Astrocyte (in vitro differentiated cells and primary cell): ENCODE measurements at regions not wholly inside any gene's neighbourhood (a gene's known extent, or its start where the extent isn't known, plus 50 kb on each side); places are given as distances from the start of the nearest gene placed in this dataset.

Experiments used
- DNase-seq: peaks from one replicate; pipeline ENCODE4 v3.0.0-alpha.2; 2010; ENCODE audit warnings: low read depth
- FAIRE-seq: peaks from 2 replicates; lab custom pipeline; 2011; peaks lifted over from hg19 to GRCh38; lab: Jason Lieb, UNC
- H2AFZ ChIP-seq: 2 replicates; pipeline ENCODE4 v1.6.0; 2012; ENCODE audit warnings: low read depth, low read length, inconsistent platforms
- H3K27ac ChIP-seq: 2 replicates; pipeline ENCODE4 v1.5.1; 2011; ENCODE audit warnings: low read depth, low read length, inconsistent platforms
- H3K27me3 ChIP-seq: 2 replicates; pipeline ENCODE4 v1.6.0; 2011; ENCODE audit warnings: low read length, inconsistent platforms; ENCODE audit not compliant: insufficient read depth
- H3K36me3 ChIP-seq: 2 replicates; pipeline ENCODE4 v1.5.1; 2011; ENCODE audit warnings: low read length, inconsistent platforms; ENCODE audit not compliant: insufficient read depth
- H3K4me1 ChIP-seq: 2 replicates; pipeline ENCODE4 v1.5.1; 2011; ENCODE audit warnings: low read length, inconsistent platforms; ENCODE audit not compliant: insufficient read depth
- H3K4me2 ChIP-seq: 2 replicates; pipeline ENCODE4 v1.6.0; 2012; ENCODE audit warnings: low read length, inconsistent platforms
- H3K4me3 ChIP-seq: 2 replicates; pipeline ENCODE4 v1.5.1; 2011; ENCODE audit warnings: low read depth, mild to moderate bottlenecking, low read length, inconsistent platforms; ENCODE audit not compliant: insufficient read depth
- H3K79me2 ChIP-seq: 2 replicates; pipeline ENCODE4 v1.6.0; 2012; ENCODE audit warnings: mild to moderate bottlenecking, low read length, inconsistent platforms; ENCODE audit not compliant: insufficient read depth
- H3K9ac ChIP-seq: 2 replicates; pipeline ENCODE4 v1.6.0; 2012; ENCODE audit warnings: mild to moderate bottlenecking, low read length, inconsistent platforms
- H3K9me3 ChIP-seq: 2 replicates; pipeline ENCODE4 v1.5.1; 2012; ENCODE audit warnings: low read depth, mild to moderate bottlenecking, low read length, inconsistent platforms; ENCODE audit not compliant: insufficient read depth
- H4K20me1 ChIP-seq: 2 replicates; pipeline ENCODE4 v1.6.0; 2012; ENCODE audit warnings: low read length, inconsistent platforms; ENCODE audit not compliant: insufficient read depth
- H3K27ac Mint-ChIP-seq: one replicate; pipeline ENCODE4 v1.8.0; 2021; ENCODE audit warnings: mild to moderate bottlenecking, mixed read lengths; ENCODE audit not compliant: unreplicated experiment
- H3K27me3 Mint-ChIP-seq: one replicate; pipeline ENCODE4 v1.8.0; 2021; ENCODE audit warnings: low read depth, mixed read lengths; ENCODE audit not compliant: unreplicated experiment
- H3K36me3 Mint-ChIP-seq: one replicate; pipeline ENCODE4 v1.8.0; 2021; ENCODE audit warnings: low read depth, mixed read lengths; ENCODE audit not compliant: unreplicated experiment
- H3K4me1 Mint-ChIP-seq: one replicate; pipeline ENCODE4 v1.8.0; 2021; ENCODE audit warnings: low read depth, mixed read lengths; ENCODE audit not compliant: unreplicated experiment
- H3K4me3 Mint-ChIP-seq: one replicate; pipeline ENCODE4 v1.8.0; 2021; ENCODE audit warnings: mild to moderate bottlenecking, moderate library complexity, mixed read lengths; ENCODE audit not compliant: unreplicated experiment
- H3K9me3 Mint-ChIP-seq: one replicate; pipeline ENCODE4 v1.8.0; 2021; ENCODE audit warnings: mild to moderate bottlenecking, mixed read lengths; ENCODE audit not compliant: unreplicated experiment
- CTCF ChIP-seq: IDR thresholded peaks from 2 replicates; pipeline ENCODE4 v1.5.1; 2011; ENCODE audit warnings: low read depth, mild to moderate bottlenecking, inconsistent platforms, low read length, moderate library complexity; ENCODE audit not compliant: insufficient read depth
- EZH2 ChIP-seq: IDR thresholded peaks from 2 replicates; pipeline ENCODE4 v1.6.1; 2012; ENCODE audit warnings: mild to moderate bottlenecking, low read length, inconsistent platforms; ENCODE audit not compliant: insufficient read depth

GRCh38 chr12:5168148-5168547, 124.5 kb downstream of the KCNA5 start:
- no peak overlapping the region for H3K4me3 ChIP-seq
- TF ChIP-seq EZH2 (no peak), CTCF (no peak)
- peaks cover 1% of the 10 kb centered on the region for H3K27me3 Mint-ChIP-seq
- H3K27ac Mint-ChIP-seq: peak overlapping the region; percentile 45
- no peaks in the 10 kb centered on the region for H3K27me3 ChIP-seq
- DNase-seq: no peak
- peaks cover 31% of the 10 kb centered on the region for H3K4me1 ChIP-seq
- no peaks in the 10 kb centered on the region for H3K36me3 Mint-ChIP-seq
- H4K20me1 ChIP-seq: no peaks in the 10 kb centered on the region
- H3K27ac ChIP-seq: no peak overlapping the region
- no peak overlapping the region for H2AFZ ChIP-seq
- H3K79me2 ChIP-seq: no peaks in the 10 kb centered on the region
- FAIRE-seq: peak; percentile 9
- no peaks in the 10 kb centered on the region for H3K9me3 Mint-ChIP-seq
- no peak overlapping the region for H3K4me2 ChIP-seq
- peaks cover 40% of the 10 kb centered on the region for H3K4me1 Mint-ChIP-seq
- H3K9ac ChIP-seq: no peak overlapping the region
- H3K36me3 ChIP-seq: no peaks in the 10 kb centered on the region
- no peaks in the 10 kb centered on the region for H3K9me3 ChIP-seq
- no peak overlapping the region for H3K4me3 Mint-ChIP-seq

GRCh38 chr12:5170844-5171243, 127.2 kb downstream of the KCNA5 start:
- no peak overlapping the region for H3K4me3 ChIP-seq
- Mint-ChIP-seq H3K9me3 (no peaks in the 10 kb centered on the region), H3K4me3 (no peak overlapping the region), H3K27me3 (peaks cover 2% of the 10 kb centered on the region), H3K4me1 (peaks cover 33% of the 10 kb centered on the region), H3K36me3 (no peaks in the 10 kb centered on the region), H3K27ac (peak overlapping the region; percentile 54)
- no peaks in the 10 kb centered on the region for H3K79me2 ChIP-seq
- H3K27ac ChIP-seq: no peak overlapping the region
- H3K4me2 ChIP-seq: no peak overlapping the region
- TF ChIP-seq CTCF (no peak), EZH2 (no peak)
- peaks cover 22% of the 10 kb centered on the region for H3K4me1 ChIP-seq
- H3K27me3 ChIP-seq: no peaks in the 10 kb centered on the region
- no peak for DNase-seq
- H3K9ac ChIP-seq: no peak overlapping the region
- H3K36me3 ChIP-seq: no peaks in the 10 kb centered on the region
- no peak for FAIRE-seq
- H2AFZ ChIP-seq: no peak overlapping the region
- H4K20me1 ChIP-seq: no peaks in the 10 kb centered on the region
- no peaks in the 10 kb centered on the region for H3K9me3 ChIP-seq

- no peaks in the 10 kb centered on the region for H3K36me3 ChIP-seq
- H3K36me3 Mint-ChIP-seq: no peaks in the 10 kb centered on the region
- H3K4me1 ChIP-seq: peaks cover 15% of the 10 kb centered on the region
- peaks cover 2% of the 10 kb centered on the region for H3K27me3 Mint-ChIP-seq
- no peak overlapping the region for H2AFZ ChIP-seq
- H3K27me3 ChIP-seq: no peaks in the 10 kb centered on the region
- H3K79me2 ChIP-seq: no peaks in the 10 kb centered on the region
- H3K27ac Mint-ChIP-seq: no peak overlapping the region
- H4K20me1 ChIP-seq: no peaks in the 10 kb centered on the region
- no peak for TF ChIP-seq EZH2
- TF ChIP-seq CTCF: peak; percentile 73
- H3K9me3 ChIP-seq: no peaks in the 10 kb centered on the region
- no peak overlapping the region for H3K27ac ChIP-seq
- no peaks in the 10 kb centered on the region for H3K9me3 Mint-ChIP-seq
- peak overlapping the region; percentile 0 for H3K4me2 ChIP-seq
- no peak overlapping the region for H3K4me3 Mint-ChIP-seq
- H3K9ac ChIP-seq: no peak overlapping the region
- FAIRE-seq: peak; percentile 52
- peaks cover 27% of the 10 kb centered on the region for H3K4me1 Mint-ChIP-seq
- DNase-seq: peak; percentile 36
- H3K4me3 ChIP-seq: no peak overlapping the region
Measured at GRCh38 chr12:5171701-5172100, 128.0 kb downstream of the KCNA5 start.
